HUES6 (cell line): ENCODE measurements at regions not wholly inside any gene's neighbourhood (a gene's known extent, or its start where the extent isn't known, plus 50 kb on each side); places are given as distances from the start of the nearest gene placed in this dataset.

Experiments
- H3K27ac ChIP-seq: 2 replicates; pipeline ENCODE4 v1.7.0; 2013; ENCODE audit warnings: low read depth, mild to moderate bottlenecking, low read length, inconsistent platforms
- H3K27me3 ChIP-seq: 2 replicates; pipeline ENCODE4 v1.6.1; 2013; ENCODE audit warnings: low read length; ENCODE audit not compliant: control insufficient read depth, insufficient read depth
- H3K36me3 ChIP-seq: 2 replicates; pipeline ENCODE4 v1.6.1; 2013; ENCODE audit warnings: low read length; ENCODE audit not compliant: control insufficient read depth, insufficient read depth
- H3K4me1 ChIP-seq: 2 replicates; pipeline ENCODE4 v1.6.1; 2013; ENCODE audit warnings: low read length; ENCODE audit not compliant: control insufficient read depth, insufficient read depth
- H3K4me3 ChIP-seq: 2 replicates; pipeline ENCODE4 v1.5.1; 2013; ENCODE audit warnings: low read depth, low read length
- H3K9ac ChIP-seq: one replicate; pipeline ENCODE4 v1.6.1; 2013; ENCODE audit warnings: mild to moderate bottlenecking, low read length
- H3K9me3 ChIP-seq: 2 replicates; pipeline ENCODE4 v1.6.1; 2013; ENCODE audit warnings: low read depth, low read length; ENCODE audit not compliant: control insufficient read depth, insufficient read depth

DNA sequence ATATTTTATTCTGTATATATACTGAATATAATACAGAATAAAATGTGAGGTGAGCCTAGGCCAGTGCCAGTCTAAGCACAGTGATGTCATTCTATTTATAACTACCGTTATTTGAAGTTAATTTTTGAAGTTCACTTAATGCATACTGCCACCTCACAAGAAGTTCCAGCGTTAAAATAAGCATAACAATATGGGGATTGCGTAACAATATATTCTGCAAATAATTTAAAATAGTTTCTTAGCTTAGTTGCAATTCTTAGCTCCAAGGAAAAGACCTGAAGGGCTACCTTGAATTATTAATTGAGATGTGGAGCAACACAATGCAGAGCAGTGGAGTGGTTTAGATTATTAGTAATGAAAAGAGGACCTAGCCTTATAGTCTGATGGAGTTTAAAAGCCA, 390.5 kb upstream of the ROBO1 start:
- Histone ChIP-seq H3K4me1 (no peaks in the 10 kb centered on the region), H3K4me3 (no peak overlapping the region), H3K9me3 (no peaks in the 10 kb centered on the region), H3K27ac (no peak overlapping the region), H3K9ac (no peak overlapping the region), H3K36me3 (no peaks in the 10 kb centered on the region), H3K27me3 (no peaks in the 10 kb centered on the region)

DNA sequence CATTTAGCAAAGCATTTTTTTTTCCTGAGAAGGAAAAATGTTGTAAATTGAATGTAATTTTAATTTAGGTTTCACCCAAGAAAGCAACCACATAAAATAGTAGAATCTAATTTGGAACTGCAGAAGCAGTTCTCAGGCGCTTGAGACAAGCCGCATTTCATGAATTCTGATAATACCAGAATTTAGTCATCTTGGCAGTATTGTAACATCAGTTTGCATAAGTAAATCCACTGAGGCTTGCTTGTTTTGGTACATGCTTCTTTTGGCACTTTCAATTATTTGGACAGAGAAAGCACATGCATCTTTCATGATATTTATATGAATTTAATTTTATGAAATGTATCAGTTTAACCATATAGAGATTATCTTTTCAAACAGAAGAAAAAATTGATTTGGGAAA, 389.7 kb upstream of the ROBO1 start:
- no peaks in the 10 kb centered on the region for H3K9me3 ChIP-seq
- H3K27me3 ChIP-seq, result no peaks in the 10 kb centered on the region
- H3K36me3 ChIP-seq, result no peaks in the 10 kb centered on the region
- no peak overlapping the region for H3K9ac ChIP-seq
- H3K27ac ChIP-seq, result no peak overlapping the region
- no peaks in the 10 kb centered on the region for H3K4me1 ChIP-seq
- H3K4me3 ChIP-seq, result no peak overlapping the region

GRCh38 chr3:80152692-80153091, 384.9 kb upstream of the ROBO1 start:
- Histone ChIP-seq H3K27me3 (no peaks in the 10 kb centered on the region), H3K4me3 (no peak overlapping the region), H3K27ac (no peak overlapping the region), H3K4me1 (no peaks in the 10 kb centered on the region), H3K9me3 (no peaks in the 10 kb centered on the region), H3K36me3 (no peaks in the 10 kb centered on the region), H3K9ac (no peak overlapping the region)

- Histone ChIP-seq H3K27me3 (no peaks in the 10 kb centered on the region), H3K4me3 (no peak overlapping the region), H3K4me1 (no peaks in the 10 kb centered on the region), H3K36me3 (no peaks in the 10 kb centered on the region), H3K9me3 (no peaks in the 10 kb centered on the region), H3K9ac (no peak overlapping the region), H3K27ac (no peak overlapping the region)
Observed at GRCh38 chr3:80142714-80143113, 374.9 kb upstream of the ROBO1 start.

DNA sequence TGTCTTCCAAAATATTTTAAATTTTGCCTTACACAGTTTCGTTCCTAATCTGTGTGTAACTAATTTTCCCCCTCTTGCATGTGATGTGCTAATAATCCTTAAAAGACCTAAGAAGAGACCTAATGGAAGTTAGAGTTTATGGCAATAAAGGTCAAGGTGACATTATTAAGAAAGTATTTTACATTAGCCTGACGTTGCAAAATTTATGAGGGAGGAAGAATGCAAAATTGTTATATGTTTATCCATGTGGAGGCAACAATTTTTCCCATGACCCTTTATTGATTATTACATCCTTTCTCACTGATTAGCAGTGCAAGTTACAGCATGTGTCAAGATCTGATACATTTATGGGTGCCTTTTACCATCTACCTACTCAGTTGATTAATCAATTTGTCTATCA, 373.8 kb upstream of the ROBO1 start:
- H3K4me1 ChIP-seq, result no peaks in the 10 kb centered on the region
- H3K4me3 ChIP-seq, result no peak overlapping the region
- no peaks in the 10 kb centered on the region for H3K36me3 ChIP-seq
- no peak overlapping the region for H3K9ac ChIP-seq
- no peak overlapping the region for H3K27ac ChIP-seq
- no peaks in the 10 kb centered on the region for H3K9me3 ChIP-seq
- H3K27me3 ChIP-seq, result no peaks in the 10 kb centered on the region

GRCh38 chr3:80116281-80116680, 348.5 kb upstream of the ROBO1 start:
- Histone ChIP-seq H3K36me3 (no peaks in the 10 kb centered on the region), H3K9me3 (no peaks in the 10 kb centered on the region), H3K27me3 (no peaks in the 10 kb centered on the region), H3K9ac (no peak overlapping the region), H3K4me1 (no peaks in the 10 kb centered on the region), H3K4me3 (no peak overlapping the region), H3K27ac (no peak overlapping the region)

DNA sequence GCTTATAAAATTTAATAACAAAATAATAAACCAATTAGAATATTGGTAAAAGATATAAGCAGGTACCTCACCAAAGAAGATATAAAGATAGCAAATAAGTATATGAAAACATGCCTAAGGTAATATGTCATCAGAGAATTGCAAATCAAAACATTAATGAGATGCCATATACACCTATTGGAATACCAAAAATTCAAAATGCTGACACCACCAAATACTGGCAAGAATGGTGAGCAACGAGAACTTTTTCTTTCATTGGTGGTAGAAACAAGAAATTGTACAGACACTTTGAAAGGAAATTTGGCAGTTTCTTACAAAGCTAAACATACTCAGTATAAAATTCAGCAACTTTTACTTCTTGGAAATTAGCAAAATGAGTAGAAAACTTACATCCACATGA, 346.9 kb upstream of the ROBO1 start:
- Histone ChIP-seq H3K27me3 (no peaks in the 10 kb centered on the region), H3K36me3 (no peaks in the 10 kb centered on the region), H3K27ac (no peak overlapping the region), H3K4me3 (no peak overlapping the region), H3K9me3 (no peaks in the 10 kb centered on the region), H3K9ac (no peak overlapping the region), H3K4me1 (no peaks in the 10 kb centered on the region)

DNA sequence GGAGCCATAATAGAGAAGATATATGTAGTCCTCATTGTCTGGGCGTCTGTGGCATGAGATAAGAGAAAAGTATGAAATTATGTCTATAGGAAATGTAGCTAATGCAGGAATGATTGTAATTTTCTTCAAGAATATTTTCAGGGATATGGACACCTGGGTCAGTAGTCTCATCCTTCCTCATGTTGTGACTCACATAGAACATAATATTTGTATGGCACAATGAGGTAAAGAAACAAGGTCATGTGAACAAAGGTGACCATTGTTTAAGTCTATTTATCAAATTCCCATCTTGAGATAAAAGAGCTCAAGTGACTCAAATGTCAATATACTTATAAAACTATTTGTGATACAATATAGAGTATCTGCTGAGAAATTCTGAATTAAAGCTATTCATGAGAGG, 345.5 kb upstream of the ROBO1 start:
- Histone ChIP-seq H3K36me3 (no peaks in the 10 kb centered on the region), H3K9ac (no peak overlapping the region), H3K4me1 (no peaks in the 10 kb centered on the region), H3K4me3 (no peak overlapping the region), H3K27ac (no peak overlapping the region), H3K9me3 (no peaks in the 10 kb centered on the region), H3K27me3 (no peaks in the 10 kb centered on the region)

GRCh38 chr3:80099559-80100066, 331.8 kb upstream of the ROBO1 start:
- H3K36me3 ChIP-seq, result no peaks in the 10 kb centered on the region
- no peaks in the 10 kb centered on the region for H3K27me3 ChIP-seq
- no peak overlapping the region for H3K4me3 ChIP-seq
- no peaks in the 10 kb centered on the region for H3K4me1 ChIP-seq
- no peaks in the 10 kb centered on the region for H3K9me3 ChIP-seq
- H3K27ac ChIP-seq, result no peak overlapping the region
- no peak overlapping the region for H3K9ac ChIP-seq

- H3K27ac ChIP-seq, result no peak overlapping the region
- H3K4me1 ChIP-seq, result no peaks in the 10 kb centered on the region
- no peaks in the 10 kb centered on the region for H3K27me3 ChIP-seq
- H3K4me3 ChIP-seq, result no peak overlapping the region
- H3K36me3 ChIP-seq, result no peaks in the 10 kb centered on the region
- H3K9me3 ChIP-seq, result no peaks in the 10 kb centered on the region
- H3K9ac ChIP-seq, result no peak overlapping the region
Observed at GRCh38 chr3:80097674-80098073, 329.9 kb upstream of the ROBO1 start.

DNA sequence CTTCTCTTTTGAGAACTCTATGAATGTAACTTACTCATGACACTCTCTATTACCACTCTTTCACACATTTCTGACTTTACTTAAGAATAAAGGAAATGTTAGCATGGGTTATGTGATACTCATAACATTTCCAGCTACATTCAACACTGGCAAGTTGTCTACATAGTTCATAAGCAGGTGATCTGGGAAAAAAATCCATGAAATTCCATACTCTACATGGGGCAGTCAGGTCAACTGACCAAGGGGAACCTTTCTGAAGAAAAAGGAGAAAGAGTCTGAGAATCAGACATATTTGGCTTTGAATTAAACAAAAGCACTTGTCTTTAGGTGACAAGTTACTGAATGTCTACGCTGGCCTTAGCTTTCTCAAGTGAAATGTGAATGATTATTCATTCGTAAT, 329.1 kb upstream of the ROBO1 start:
- Histone ChIP-seq H3K27ac (no peak overlapping the region), H3K4me1 (no peaks in the 10 kb centered on the region), H3K9ac (no peak overlapping the region), H3K27me3 (no peaks in the 10 kb centered on the region), H3K4me3 (no peak overlapping the region), H3K36me3 (no peaks in the 10 kb centered on the region), H3K9me3 (no peaks in the 10 kb centered on the region)

DNA sequence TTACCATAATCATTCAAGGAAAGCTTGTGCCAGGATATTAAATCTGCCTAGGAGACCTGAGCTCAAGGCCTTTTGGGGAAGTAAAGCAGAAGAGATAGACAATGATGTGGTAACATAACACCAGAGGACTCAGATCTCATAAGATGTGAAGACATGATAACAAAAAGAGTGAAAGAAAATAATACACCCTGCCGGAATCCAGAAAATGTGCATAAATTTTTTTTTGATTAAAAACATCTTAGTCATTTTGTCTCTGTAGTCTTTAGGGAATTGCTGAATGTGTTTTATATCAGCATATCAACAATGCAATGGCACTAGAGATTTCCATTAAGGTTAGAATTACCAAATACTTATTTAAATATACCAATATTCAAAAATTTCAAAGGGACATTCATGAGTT, 326.8 kb upstream of the ROBO1 start:
- no peaks in the 10 kb centered on the region for H3K36me3 ChIP-seq

More for the DNA sequence above, 326.8 kb upstream of the ROBO1 start:
- no peak overlapping the region for H3K9ac ChIP-seq
- H3K4me1 ChIP-seq, result no peaks in the 10 kb centered on the region
- no peaks in the 10 kb centered on the region for H3K27me3 ChIP-seq
- no peaks in the 10 kb centered on the region for H3K9me3 ChIP-seq
- H3K27ac ChIP-seq, result no peak overlapping the region
- no peak overlapping the region for H3K4me3 ChIP-seq
